B cell (primary cell): ENCODE measurements at regions not wholly inside any gene's neighbourhood (a gene's known extent, or its start where the extent isn't known, plus 50 kb on each side); places are given as distances from the start of the nearest gene placed in this dataset.

Experiments
- EZH2 ChIP-seq: IDR thresholded peaks from 2 replicates; pipeline ENCODE4 v1.6.1; 2012; ENCODE audit warnings: borderline replicate concordance, low read depth, mild to moderate bottlenecking, moderate library complexity, low read length; ENCODE audit not compliant: insufficient read depth, poor library complexity, severe bottlenecking
- TF ChIP-seq, protein P1 (sequence below): fragments of 200-600 bp; IDR thresholded peaks from one replicate; pipeline ENCODE4 v1.8.0; 2022; ENCODE audit warnings: antibody characterized with exemption, mild to moderate bottlenecking

DNA sequence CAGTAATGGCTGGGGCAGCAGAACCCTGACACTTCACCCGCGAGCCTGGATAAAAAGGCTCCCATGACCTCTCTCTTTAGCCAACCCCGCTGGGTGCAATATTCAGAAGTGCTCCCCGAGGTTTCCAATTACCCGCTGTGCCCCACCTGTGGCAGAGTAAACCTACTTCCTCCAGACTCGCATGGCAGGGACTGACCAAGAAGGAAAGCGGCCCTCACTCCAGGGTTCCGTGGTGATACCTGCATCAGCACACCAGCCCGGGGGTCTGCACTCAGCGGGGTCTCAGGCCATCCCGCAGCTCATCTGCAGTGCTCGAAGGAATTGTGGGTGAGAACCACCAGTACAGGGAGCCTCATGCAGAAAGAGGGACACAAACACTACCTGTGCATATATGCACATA lies 136.3 kb upstream of the FMN2 start:
- TF ChIP-seq, protein P1, sequence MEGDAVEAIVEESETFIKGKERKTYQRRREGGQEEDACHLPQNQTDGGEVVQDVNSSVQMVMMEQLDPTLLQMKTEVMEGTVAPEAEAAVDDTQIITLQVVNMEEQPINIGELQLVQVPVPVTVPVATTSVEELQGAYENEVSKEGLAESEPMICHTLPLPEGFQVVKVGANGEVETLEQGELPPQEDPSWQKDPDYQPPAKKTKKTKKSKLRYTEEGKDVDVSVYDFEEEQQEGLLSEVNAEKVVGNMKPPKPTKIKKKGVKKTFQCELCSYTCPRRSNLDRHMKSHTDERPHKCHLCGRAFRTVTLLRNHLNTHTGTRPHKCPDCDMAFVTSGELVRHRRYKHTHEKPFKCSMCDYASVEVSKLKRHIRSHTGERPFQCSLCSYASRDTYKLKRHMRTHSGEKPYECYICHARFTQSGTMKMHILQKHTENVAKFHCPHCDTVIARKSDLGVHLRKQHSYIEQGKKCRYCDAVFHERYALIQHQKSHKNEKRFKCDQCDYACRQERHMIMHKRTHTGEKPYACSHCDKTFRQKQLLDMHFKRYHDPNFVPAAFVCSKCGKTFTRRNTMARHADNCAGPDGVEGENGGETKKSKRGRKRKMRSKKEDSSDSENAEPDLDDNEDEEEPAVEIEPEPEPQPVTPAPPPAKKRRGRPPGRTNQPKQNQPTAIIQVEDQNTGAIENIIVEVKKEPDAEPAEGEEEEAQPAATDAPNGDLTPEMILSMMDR: no peak
- TF ChIP-seq EZH2: no peak
